ENCODE measurements at regions not wholly inside any gene's neighbourhood (a gene's known extent, or its start where the extent isn't known, plus 50 kb on each side); places are given as distances from the start of the nearest gene placed in this dataset.
"Not testable (repeated sequence)": the region's sequence is repeated elsewhere in the genome, so short reads cannot be mapped to it uniquely, and the experiment has no call there.

- no peak for DNase-seq
Observed at GRCh38 chr14:62432955-62433354, 612.3 kb downstream of the KCNH5 start.

- DNase-seq = no peak
Observed at GRCh38 chr14:62436261-62436660, 609.0 kb downstream of the KCNH5 start.

- DNase-seq = no peak
Observed at GRCh38 chr14:62439210-62439609, 606.0 kb downstream of the KCNH5 start.

- DNase-seq = no peak
Observed at GRCh38 chr14:62443796-62444195, 601.5 kb downstream of the KCNH5 start.

GRCh38 chr14:62445570-62445969 is 599.7 kb downstream of the KCNH5 start:
- DNase-seq = no peak

- DNase-seq = no peak
Observed at GRCh38 chr14:62451221-62451620, 594.0 kb downstream of the KCNH5 start.

- DNase-seq = no peak
Observed at GRCh38 chr14:62453226-62453625, 592.0 kb downstream of the KCNH5 start.

- no peak for DNase-seq
Observed at GRCh38 chr14:62455446-62455845, 589.8 kb downstream of the KCNH5 start.

GRCh38 chr14:62462988-62463387 is 582.3 kb downstream of the KCNH5 start:
- DNase-seq = no peak

GRCh38 chr14:62468946-62469345 is 576.3 kb downstream of the KCNH5 start:
- no peak for DNase-seq

- DNase-seq = no peak
Observed at GRCh38 chr14:62470935-62471334, 574.3 kb downstream of the KCNH5 start.

- DNase-seq = no peak
Observed at GRCh38 chr14:62491146-62491545, 554.1 kb downstream of the KCNH5 start.

- no peak for DNase-seq
Observed at GRCh38 chr14:62497708-62498107, 547.5 kb downstream of the KCNH5 start.

- no peak for DNase-seq
Observed at GRCh38 chr14:62501021-62501750, 544.1 kb downstream of the KCNH5 start.

GRCh38 chr14:62505045-62505444 is 540.2 kb downstream of the KCNH5 start:
- no peak for DNase-seq

GRCh38 chr14:62521309-62521708 is 523.9 kb downstream of the KCNH5 start:
- DNase-seq = not testable (repeated sequence)

- DNase-seq = no peak
Observed at GRCh38 chr14:62528296-62528695, 517.0 kb downstream of the KCNH5 start.

GRCh38 chr14:62532181-62532580 is 513.1 kb downstream of the KCNH5 start:
- DNase-seq = no peak

GRCh38 chr14:62546862-62547474 is 498.3 kb downstream of the KCNH5 start:
- no peak for DNase-seq

GRCh38 chr14:62557416-62557815 is 487.8 kb downstream of the KCNH5 start:
- no peak for DNase-seq

- no peak for DNase-seq
Observed at GRCh38 chr14:62558451-62558850, 486.8 kb downstream of the KCNH5 start.

- no peak for DNase-seq
Observed at GRCh38 chr14:62585247-62585646, 460.0 kb downstream of the KCNH5 start.

GRCh38 chr14:62592877-62593276 is 452.4 kb downstream of the KCNH5 start:
- DNase-seq = no peak

- DNase-seq = no peak
Observed at GRCh38 chr14:62597143-62597542, 448.1 kb downstream of the KCNH5 start.
